Fibroblast of skin of abdomen (primary cell): ENCODE measurements at regions not wholly inside any gene's neighbourhood (a gene's known extent, or its start where the extent isn't known, plus 50 kb on each side); places are given as distances from the start of the nearest gene placed in this dataset.
A peak's percentile ranks its signal among the peaks of the same experiment; 100 is the strongest.
"Not testable (repeated sequence)": the region's sequence is repeated elsewhere in the genome, so short reads cannot be mapped to it uniquely, and the experiment has no call there.

Source experiments
- DNase-seq: peaks from one replicate; pipeline ENCODE4 v3.0.0-alpha.2; 2013

GRCh38 chr12:95358111-95359083 is 115.6 kb upstream of the METAP2 start:
- no peak for DNase-seq

DNA sequence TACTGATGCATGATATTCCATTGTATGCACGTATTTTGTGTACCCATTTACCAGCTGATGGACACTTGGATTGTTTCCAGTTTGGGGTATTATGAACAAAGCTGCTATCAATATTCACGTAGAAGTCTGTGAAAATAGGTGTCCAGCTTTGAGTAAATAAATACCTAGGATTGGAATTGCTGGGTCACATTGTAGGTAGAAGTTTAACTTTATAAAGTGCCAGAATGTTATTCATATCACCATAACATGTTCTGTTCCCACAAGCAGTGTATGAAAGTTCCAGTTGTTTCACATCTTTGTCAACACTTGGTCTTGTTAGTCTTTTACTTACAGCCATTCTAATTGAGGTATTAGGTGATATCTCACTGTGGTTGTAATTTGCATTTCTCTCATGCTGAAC is 108.0 kb upstream of the METAP2 start:
- DNase-seq: no peak

DNA sequence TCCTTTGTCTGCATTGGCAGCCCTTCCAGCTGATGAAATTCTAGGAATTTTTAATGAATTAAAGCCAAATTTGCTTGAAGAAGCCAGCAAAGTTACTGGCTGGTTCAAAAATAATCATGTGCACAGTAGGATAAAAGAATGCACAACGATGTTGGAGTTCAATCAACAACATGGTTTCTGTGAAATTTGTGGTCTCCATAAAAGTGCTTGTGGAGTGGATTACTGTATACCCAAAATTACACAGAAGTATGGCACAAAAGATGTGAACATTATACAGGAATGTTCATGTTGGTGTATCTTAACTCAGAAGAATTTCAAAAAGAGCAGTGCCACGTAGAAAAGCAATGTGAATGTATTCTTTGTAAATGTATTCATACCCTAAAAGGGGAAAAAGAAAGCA is 105.0 kb upstream of the METAP2 start:
- peak; percentile 55 for DNase-seq

DNA sequence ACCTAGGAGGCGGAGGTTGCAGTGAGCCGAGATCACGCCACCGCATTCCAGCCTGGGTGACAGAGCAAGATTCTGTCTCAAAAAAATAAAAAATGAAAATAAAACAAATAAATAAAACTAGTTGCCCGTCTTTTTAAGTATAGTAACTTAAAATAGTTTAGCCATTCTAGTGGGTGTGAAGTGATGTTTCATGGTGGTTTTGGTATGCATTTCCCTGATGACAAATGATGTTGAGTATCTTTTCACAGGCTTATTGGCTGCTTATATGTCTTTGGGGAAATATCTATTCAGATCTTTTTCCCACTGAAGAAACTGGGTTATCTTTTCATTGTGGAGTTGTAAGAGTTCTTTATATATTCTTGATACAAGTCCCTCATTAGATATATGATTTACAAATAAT is 102.4 kb upstream of the METAP2 start:
- DNase-seq: no peak

GRCh38 chr12:95379481-95379880 is 94.5 kb upstream of the METAP2 start:
- not testable (repeated sequence) for DNase-seq

GRCh38 chr12:95380334-95380733 is 93.6 kb upstream of the METAP2 start:
- not testable (repeated sequence) for DNase-seq

- DNase-seq: no peak
Observed at GRCh38 chr12:95380997-95381786, 92.8 kb upstream of the METAP2 start.

GRCh38 chr12:95383920-95384319 is 90.0 kb upstream of the METAP2 start:
- peak; percentile 59 for DNase-seq

DNA sequence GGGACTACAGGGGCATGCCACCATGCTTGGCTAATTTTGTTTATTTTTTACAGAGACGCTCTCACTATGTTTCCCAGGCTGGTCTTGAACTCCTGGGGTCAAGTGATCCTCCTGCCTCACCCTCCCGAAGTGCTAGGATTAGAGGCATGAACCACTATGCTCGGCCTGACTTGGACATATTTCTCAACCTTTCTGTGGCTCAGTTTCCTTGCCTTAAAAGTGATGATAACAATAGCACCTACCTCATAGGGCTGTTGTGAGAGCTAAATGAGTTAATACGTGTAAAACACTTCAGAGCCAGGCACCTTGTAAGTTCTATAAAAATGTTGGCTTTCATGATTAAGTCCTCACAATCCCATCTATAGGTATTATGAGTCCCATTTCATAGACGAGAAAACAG is 89.2 kb upstream of the METAP2 start:
- no peak for DNase-seq

DNA sequence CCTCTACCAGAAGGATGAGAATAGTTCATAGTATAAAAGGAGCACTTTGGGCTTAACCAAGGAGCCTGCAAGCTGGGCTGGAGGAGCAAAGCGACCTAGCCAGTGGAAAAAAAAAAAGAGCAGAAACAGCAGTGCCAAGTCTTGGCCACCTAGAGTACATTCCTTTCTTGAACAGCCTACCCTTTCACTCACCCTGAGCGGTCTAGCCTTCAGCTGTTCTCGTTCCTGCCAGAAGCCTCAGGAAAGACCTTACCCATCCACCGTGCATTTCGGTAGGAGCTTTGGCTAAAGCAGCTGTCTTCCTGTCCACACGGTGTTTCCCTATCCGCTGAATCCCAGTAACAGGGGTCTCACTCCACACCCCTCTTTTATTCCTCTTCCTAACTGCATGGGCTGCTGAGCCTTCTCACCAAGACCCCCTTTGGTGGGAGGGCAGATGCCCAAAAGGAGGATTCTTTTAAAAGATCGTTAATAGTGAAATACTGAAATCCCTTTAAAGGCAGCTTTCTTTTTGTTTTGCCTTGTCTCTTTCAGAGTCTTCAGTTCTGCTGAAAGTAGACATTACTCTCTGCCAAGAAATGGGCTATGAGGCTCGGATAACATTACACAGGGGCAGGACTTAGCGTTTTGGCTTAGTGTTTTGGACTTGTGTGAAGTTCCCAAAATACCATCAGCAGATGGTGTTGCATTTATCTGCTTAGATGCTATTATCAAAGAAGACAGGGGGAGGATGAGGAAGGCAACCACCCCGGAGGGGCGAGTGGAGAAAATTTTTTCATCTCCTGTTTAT is 88.5 kb upstream of the METAP2 start:
- peak; percentile 50 for DNase-seq

DNA sequence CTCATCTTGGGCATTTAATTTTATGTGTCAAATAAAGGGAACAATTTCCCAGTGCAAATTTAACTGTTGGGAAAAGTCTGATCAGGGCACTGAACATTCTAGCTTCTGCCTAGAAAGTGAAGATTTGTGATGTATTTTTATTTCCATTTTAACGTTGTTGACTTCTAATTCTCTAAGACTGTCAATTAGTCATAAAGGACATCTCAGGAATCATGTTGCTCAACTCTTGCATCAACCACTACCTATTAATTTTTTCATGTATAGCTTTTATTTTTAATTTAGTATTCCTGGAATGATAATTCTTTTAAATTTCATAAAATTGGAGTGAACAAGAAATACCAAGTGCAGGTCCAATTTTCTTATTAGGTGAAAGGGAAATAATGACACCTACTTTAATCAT is 87.9 kb upstream of the METAP2 start:
- DNase-seq: peak; percentile 28

GRCh38 chr12:95388260-95388659 is 85.7 kb upstream of the METAP2 start:
- DNase-seq: not testable (repeated sequence)

DNA sequence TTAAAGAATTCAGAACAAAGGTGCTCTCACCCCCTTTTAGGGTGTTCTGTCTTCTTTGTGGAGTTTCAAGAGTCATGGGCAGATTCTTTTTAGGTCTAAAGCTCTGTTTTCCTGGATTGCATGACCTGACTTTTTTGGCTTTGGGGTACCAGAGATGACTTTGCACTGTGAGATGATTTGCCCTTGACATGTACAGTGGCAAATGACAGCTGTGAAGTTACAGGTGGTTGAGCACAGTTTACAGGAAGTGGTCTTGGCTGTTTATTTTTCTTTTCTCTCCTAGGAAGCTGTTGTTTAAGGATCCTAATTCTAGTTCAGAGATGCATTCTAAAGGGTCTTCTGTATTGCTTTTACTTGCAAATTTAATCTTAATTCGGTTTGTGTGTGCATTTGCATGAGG is 83.8 kb upstream of the METAP2 start:
- DNase-seq: no peak

- DNase-seq: no peak
Observed at GRCh38 chr12:95390932-95391331, 83.0 kb upstream of the METAP2 start.

DNA sequence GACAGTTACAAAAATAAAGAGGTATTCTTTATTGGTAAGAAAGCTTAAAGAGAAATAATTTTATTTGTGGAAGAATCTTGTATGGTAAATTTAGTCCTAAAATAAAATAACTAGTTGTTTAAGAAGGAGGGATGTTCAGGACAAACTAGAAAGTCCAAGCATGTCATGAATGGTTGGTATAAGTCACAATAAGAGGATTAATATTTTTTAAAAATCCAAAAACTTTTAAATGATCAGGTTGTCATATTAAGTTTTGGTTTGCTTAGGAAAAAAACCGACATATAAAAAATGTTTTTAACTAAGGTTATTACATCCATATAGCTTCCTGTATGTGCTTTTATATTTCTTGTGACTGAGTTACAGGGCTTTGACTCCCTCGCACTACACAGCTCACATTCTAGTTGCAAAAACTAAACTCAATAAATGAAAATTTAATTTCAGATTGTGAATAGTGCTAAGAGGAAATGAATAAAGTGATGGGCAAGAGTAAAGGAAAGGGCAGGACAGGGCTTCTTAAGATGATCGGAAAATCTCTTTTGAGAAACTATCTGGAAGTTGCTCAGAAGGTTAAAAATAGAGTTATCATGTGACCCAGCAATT is 80.7 kb upstream of the METAP2 start:
- DNase-seq: no peak

GRCh38 chr12:95395696-95396095 is 78.3 kb upstream of the METAP2 start:
- peak; percentile 51 for DNase-seq

DNA sequence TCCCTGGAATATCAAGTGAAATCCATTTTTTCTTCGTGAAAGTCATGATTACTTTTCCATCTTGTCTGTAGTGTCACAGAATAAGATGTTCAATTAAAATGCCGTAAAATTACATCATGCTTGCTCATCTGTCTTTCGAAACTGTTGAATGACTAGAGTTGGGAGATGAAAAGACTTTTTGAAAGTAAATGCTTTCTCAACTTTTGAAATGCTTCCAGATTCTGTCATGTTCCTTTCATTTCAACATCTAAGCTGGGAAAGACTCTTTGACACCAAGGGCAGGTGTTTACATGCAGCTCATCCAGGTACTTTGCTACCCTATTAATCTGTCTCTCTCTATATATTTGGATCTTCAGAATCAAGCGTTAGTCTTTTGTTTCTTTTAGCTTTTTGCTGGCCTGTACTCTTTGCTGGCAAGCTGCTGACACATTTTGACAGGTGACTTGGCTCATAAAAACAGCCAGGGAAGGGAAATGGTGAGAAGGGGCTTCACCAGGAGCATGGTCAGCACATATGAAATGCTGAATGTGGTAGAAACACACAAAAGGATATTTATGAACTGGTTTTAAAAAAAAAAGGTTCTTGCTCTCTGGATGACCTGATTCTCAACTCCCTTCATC is 77.0 kb upstream of the METAP2 start:
- peak; percentile 76 for DNase-seq

GRCh38 chr12:95397571-95397970 is 76.4 kb upstream of the METAP2 start:
- DNase-seq: no peak

GRCh38 chr12:95402096-95402495 is 71.9 kb upstream of the METAP2 start:
- no peak for DNase-seq

DNA sequence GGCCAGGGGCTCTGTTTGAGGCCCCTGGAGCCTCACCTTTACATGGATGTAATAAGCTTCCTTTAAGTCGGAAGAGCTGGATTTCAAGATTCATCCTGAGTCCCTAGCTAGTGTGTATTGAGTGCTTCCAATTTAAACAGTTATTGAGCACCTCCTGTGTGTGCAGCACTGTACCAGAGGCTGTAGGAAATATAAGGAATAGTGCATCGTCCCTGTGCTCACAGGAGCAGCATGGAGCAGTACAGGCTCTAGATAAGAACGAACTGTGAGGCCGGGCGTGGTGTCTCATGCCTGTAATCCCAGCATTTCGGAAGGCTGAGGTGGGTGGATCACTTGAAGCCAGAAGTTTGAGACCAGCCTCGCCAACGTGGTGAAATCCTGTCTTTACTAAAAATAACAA is 65.8 kb upstream of the METAP2 start:
- no peak for DNase-seq

DNA sequence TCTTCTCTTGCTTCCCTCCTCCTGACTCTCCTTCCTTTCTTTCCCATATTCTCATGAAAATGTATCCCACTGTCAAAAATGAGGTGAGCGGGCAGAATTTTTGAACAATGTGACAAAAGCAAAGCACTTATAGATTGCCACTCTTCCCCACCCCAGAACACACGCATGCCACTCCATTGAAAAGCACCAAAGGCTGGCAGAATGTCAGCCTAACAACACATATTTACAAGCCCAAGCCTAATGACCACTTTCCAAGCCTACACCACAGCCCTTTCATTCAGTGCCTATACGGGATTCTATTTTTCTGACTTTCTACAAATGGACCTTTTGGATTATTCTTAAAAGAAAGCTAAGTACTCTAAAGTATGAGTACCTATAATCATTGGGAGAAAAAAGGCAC is 62.9 kb upstream of the METAP2 start:
- no peak for DNase-seq

GRCh38 chr12:95411466-95411865 is 62.5 kb upstream of the METAP2 start:
- peak; percentile 20 for DNase-seq
